ENCODE measurements at regions not wholly inside any gene's neighbourhood (a gene's known extent, or its start where the extent isn't known, plus 50 kb on each side); places are given as distances from the start of the nearest gene placed in this dataset.

- peaks cover 0 to 10% (median 2%) of the 10 kb centered on the region in 4 experiments for H3K4me1 ChIP-seq (ENCODE audit: control extremely low read depth in 1 of 4, control insufficient read depth in 4 of 4, insufficient read depth in 4 of 4, low read length in 3 of 4)
- DNase-seq, result peak; percentile 84 to 90 (median 87)
- no peaks in the 10 kb centered on the region for H3K36me3 ChIP-seq (ENCODE audit: control insufficient read depth in 4 of 4, insufficient read depth in 4 of 4, low read length in 3 of 4)
- no peak overlapping the region for H3K4me3 ChIP-seq (ENCODE audit: control insufficient read depth in 1 of 7, extremely low read depth in 1 of 7, insufficient read depth in 4 of 7, low read depth in 2 of 7, low read length in 6 of 7)
- peaks cover 0 to 23% (median 14%) of the 10 kb centered on the region in 5 experiments for H3K27me3 ChIP-seq (replicated peaks in 2 of 5; ENCODE audit: control insufficient read depth in 4 of 5, insufficient read depth in 5 of 5, low read length in 4 of 5)
- ChIA-PET CTCF (interaction anchor here (0.7 to 6.4 kb wide), 41 partner anchors 9 to 829 kb away, joined by 3 to 188 read pairs (median 4); no protein-coding TSS in a partner anchor), POLR2A (interaction anchor here (0.6 to 0.7 kb wide), 2 partner anchors 28 to 135 kb away, joined by 3 read pairs; no protein-coding TSS in a partner anchor)
- WGBS (ENCODE audit: insufficient coverage), result 58% methylated on average over 4 of the region's 7 CpGs
- peaks cover 0 to 25% (median 8%) of the 10 kb centered on the region in 5 experiments for H3K9me3 ChIP-seq (ENCODE audit: control extremely low read depth in 1 of 5, control insufficient read depth in 4 of 5, insufficient read depth in 2 of 5, low read depth in 1 of 5, low read length in 4 of 5)
- H3K27ac ChIP-seq (ENCODE audit: insufficient read depth in 1 of 2, low read depth in 1 of 2, low read length in 2 of 2, poor library complexity in 1 of 2, severe bottlenecking in 2 of 2), result no peak overlapping the region
Observed at GRCh38 chr15:31488437-31489204, 162.0 kb downstream of the KLF13 start.

GRCh38 chr15:31489281-31489680, 162.6 kb downstream of the KLF13 start:
- DNase-seq, result no peak
- WGBS (ENCODE audit: insufficient coverage), result 75% methylated on average over 1 of the region's 2 CpGs

GRCh38 chr15:31489801-31490646, 163.4 kb downstream of the KLF13 start:
- H3K9me3 ChIP-seq (ENCODE audit: control extremely low read depth in 1 of 5, control insufficient read depth in 4 of 5, insufficient read depth in 2 of 5, low read depth in 1 of 5, low read length in 4 of 5), result peaks cover 0 to 21% (median 3%) of the 10 kb centered on the region in 5 experiments
- H3K27me3 ChIP-seq (replicated peaks in 2 of 5; ENCODE audit: control insufficient read depth in 4 of 5, insufficient read depth in 5 of 5, low read length in 4 of 5), result peaks cover 0 to 10% (median 5%) of the 10 kb centered on the region in 5 experiments
- CTCF ChIA-PET, result interaction anchor here (0.8 to 6.4 kb wide), 21 partner anchors 8 to 292 kb away, joined by 3 to 188 read pairs (median 4); no protein-coding TSS in a partner anchor
- H3K36me3 ChIP-seq (ENCODE audit: control insufficient read depth in 4 of 4, insufficient read depth in 4 of 4, low read length in 3 of 4), result no peaks in the 10 kb centered on the region
- H3K27ac ChIP-seq (ENCODE audit: insufficient read depth in 1 of 2, low read depth in 1 of 2, low read length in 2 of 2, poor library complexity in 1 of 2, severe bottlenecking in 2 of 2), result no peak overlapping the region
- no peak overlapping the region for H3K4me3 ChIP-seq (ENCODE audit: control insufficient read depth in 1 of 7, extremely low read depth in 1 of 7, insufficient read depth in 4 of 7, low read depth in 2 of 7, low read length in 6 of 7)
- WGBS (ENCODE audit: insufficient coverage), result 63% methylated on average over 9 of the region's 12 CpGs
- H3K4me1 ChIP-seq (ENCODE audit: control extremely low read depth in 1 of 4, control insufficient read depth in 4 of 4, insufficient read depth in 4 of 4, low read length in 3 of 4), result peaks cover 0 to 10% (median 2%) of the 10 kb centered on the region in 4 experiments
- POLR2A ChIA-PET, result interaction anchor here (1.2 kb wide), 1 partner anchor 164 kb away, joined by 5 read pairs; no protein-coding TSS in a partner anchor
- DNase-seq, result peak; percentile 42 to 66 (median 63)

More at GRCh38 chr15:31489281-31489680, 162.6 kb downstream of the KLF13 start:
- H3K36me3 ChIP-seq (ENCODE audit: control insufficient read depth in 4 of 4, insufficient read depth in 4 of 4, low read length in 3 of 4), result no peaks in the 10 kb centered on the region
- peaks cover 0 to 26% (median 5%) of the 10 kb centered on the region in 5 experiments for H3K9me3 ChIP-seq (ENCODE audit: control extremely low read depth in 1 of 5, control insufficient read depth in 4 of 5, insufficient read depth in 2 of 5, low read depth in 1 of 5, low read length in 4 of 5)
- no peak overlapping the region for H3K27ac ChIP-seq (ENCODE audit: insufficient read depth in 1 of 2, low read depth in 1 of 2, low read length in 2 of 2, poor library complexity in 1 of 2, severe bottlenecking in 2 of 2)
- POLR2A ChIA-PET, result interaction anchor here (0.6 kb wide), 1 partner anchor 136 kb away, joined by 3 read pairs; no protein-coding TSS in a partner anchor
- no peak overlapping the region for H3K4me3 ChIP-seq (ENCODE audit: control insufficient read depth in 1 of 7, extremely low read depth in 1 of 7, insufficient read depth in 4 of 7, low read depth in 2 of 7, low read length in 6 of 7)
- H3K27me3 ChIP-seq (replicated peaks in 2 of 5; ENCODE audit: control insufficient read depth in 4 of 5, insufficient read depth in 5 of 5, low read length in 4 of 5), result peaks cover 0 to 18% (median 10%) of the 10 kb centered on the region in 5 experiments
- H3K4me1 ChIP-seq (ENCODE audit: control extremely low read depth in 1 of 4, control insufficient read depth in 4 of 4, insufficient read depth in 4 of 4, low read length in 3 of 4), result peaks cover 0 to 10% (median 2%) of the 10 kb centered on the region in 4 experiments
- CTCF ChIA-PET, result interaction anchor here (0.7 to 6.4 kb wide), 35 partner anchors 8 to 829 kb away, joined by 3 to 188 read pairs (median 4); no protein-coding TSS in a partner anchor

GRCh38 chr15:31494786-31495185, 168.2 kb downstream of the KLF13 start:
- H3K4me3 ChIP-seq (ENCODE audit: control insufficient read depth in 1 of 7, extremely low read depth in 1 of 7, insufficient read depth in 4 of 7, low read depth in 2 of 7, low read length in 6 of 7), result no peak overlapping the region
- H3K27me3 ChIP-seq (replicated peaks in 2 of 5; ENCODE audit: control insufficient read depth in 4 of 5, insufficient read depth in 5 of 5, low read length in 4 of 5), result peaks cover 0 to 10% (median 2%) of the 10 kb centered on the region in 5 experiments
- H3K9me3 ChIP-seq (ENCODE audit: control extremely low read depth in 1 of 5, control insufficient read depth in 4 of 5, insufficient read depth in 2 of 5, low read depth in 1 of 5, low read length in 4 of 5), result peaks cover 0 to 21% (median 3%) of the 10 kb centered on the region in 5 experiments
- no peak overlapping the region for H3K27ac ChIP-seq (ENCODE audit: insufficient read depth in 1 of 2, low read depth in 1 of 2, low read length in 2 of 2, poor library complexity in 1 of 2, severe bottlenecking in 2 of 2)
- no peaks in the 10 kb centered on the region for H3K36me3 ChIP-seq (ENCODE audit: control insufficient read depth in 4 of 4, insufficient read depth in 4 of 4, low read length in 3 of 4)
- 93% methylated on average over 4 of the region's 4 CpGs for WGBS (ENCODE audit: insufficient coverage)
- H3K4me1 ChIP-seq (ENCODE audit: control extremely low read depth in 1 of 4, control insufficient read depth in 4 of 4, insufficient read depth in 4 of 4, low read length in 3 of 4), result peaks cover 0 to 2% (median 0%) of the 10 kb centered on the region in 4 experiments
- ChIA-PET POLR2A (no interaction called here), CTCF (interaction anchor here (0.9 to 2.5 kb wide), 4 partner anchors 12 to 294 kb away, joined by 3 to 15 read pairs (median 4); no protein-coding TSS in a partner anchor)
- DNase-seq, result no peak

GRCh38 chr15:31495281-31495680, 168.6 kb downstream of the KLF13 start:
- Histone ChIP-seq H3K9me3 (ENCODE audit: control extremely low read depth in 1 of 5, control insufficient read depth in 4 of 5, insufficient read depth in 2 of 5, low read depth in 1 of 5, low read length in 4 of 5) (peaks cover 0 to 21% (median 3%) of the 10 kb centered on the region in 5 experiments), H3K4me1 (ENCODE audit: control extremely low read depth in 1 of 4, control insufficient read depth in 4 of 4, insufficient read depth in 4 of 4, low read length in 3 of 4) (no peaks in the 10 kb centered on the region), H3K27ac (ENCODE audit: insufficient read depth in 1 of 2, low read depth in 1 of 2, low read length in 2 of 2, poor library complexity in 1 of 2, severe bottlenecking in 2 of 2) (no peak overlapping the region), H3K4me3 (ENCODE audit: control insufficient read depth in 1 of 7, extremely low read depth in 1 of 7, insufficient read depth in 4 of 7, low read depth in 2 of 7, low read length in 6 of 7) (no peak overlapping the region), H3K27me3 (replicated peaks in 2 of 5; ENCODE audit: control insufficient read depth in 4 of 5, insufficient read depth in 5 of 5, low read length in 4 of 5) (peaks cover 0 to 15% (median 2%) of the 10 kb centered on the region in 5 experiments), H3K36me3 (ENCODE audit: control insufficient read depth in 4 of 4, insufficient read depth in 4 of 4, low read length in 3 of 4) (no peaks in the 10 kb centered on the region)
- ChIA-PET POLR2A (no interaction called here), CTCF (interaction anchor here (0.9 to 1.6 kb wide), 3 partner anchors 56 to 295 kb away, joined by 3 to 5 read pairs (median 5); no protein-coding TSS in a partner anchor)
- no peak for DNase-seq
- WGBS (ENCODE audit: insufficient coverage), result 96% methylated on average over 4 of the region's 4 CpGs

- POLR2A ChIA-PET, result no interaction called here
- 100% methylated on average over 1 of the region's 2 CpGs for WGBS (ENCODE audit: insufficient coverage)
- Histone ChIP-seq H3K4me1 (ENCODE audit: control extremely low read depth in 1 of 4, control insufficient read depth in 4 of 4, insufficient read depth in 4 of 4, low read length in 3 of 4) (peaks cover 0 to 4% (median 0%) of the 10 kb centered on the region in 4 experiments), H3K4me3 (ENCODE audit: control insufficient read depth in 1 of 7, extremely low read depth in 1 of 7, insufficient read depth in 4 of 7, low read depth in 2 of 7, low read length in 6 of 7) (no peak overlapping the region), H3K36me3 (ENCODE audit: control insufficient read depth in 4 of 4, insufficient read depth in 4 of 4, low read length in 3 of 4) (no peaks in the 10 kb centered on the region), H3K27me3 (replicated peaks in 2 of 5; ENCODE audit: control insufficient read depth in 4 of 5, insufficient read depth in 5 of 5, low read length in 4 of 5) (peaks cover 0 to 30% (median 0%) of the 10 kb centered on the region in 5 experiments), H3K27ac (ENCODE audit: insufficient read depth in 1 of 2, low read depth in 1 of 2, low read length in 2 of 2, poor library complexity in 1 of 2, severe bottlenecking in 2 of 2) (no peak overlapping the region), H3K9me3 (ENCODE audit: control extremely low read depth in 1 of 5, control insufficient read depth in 4 of 5, insufficient read depth in 2 of 5, low read depth in 1 of 5, low read length in 4 of 5) (peaks cover 0 to 9% (median under 1%) of the 10 kb centered on the region in 5 experiments)
- CTCF ChIA-PET, result interaction anchor here (1.2 to 1.6 kb wide), 4 partner anchors 9 to 295 kb away, joined by 3 to 4 read pairs (median 3); no protein-coding TSS in a partner anchor
- no peak for DNase-seq
Observed at GRCh38 chr15:31497838-31498237, 171.2 kb downstream of the KLF13 start.
